ENCODE measurements at regions not wholly inside any gene's neighbourhood (a gene's known extent, or its start where the extent isn't known, plus 50 kb on each side); places are given as distances from the start of the nearest gene placed in this dataset.

DNA sequence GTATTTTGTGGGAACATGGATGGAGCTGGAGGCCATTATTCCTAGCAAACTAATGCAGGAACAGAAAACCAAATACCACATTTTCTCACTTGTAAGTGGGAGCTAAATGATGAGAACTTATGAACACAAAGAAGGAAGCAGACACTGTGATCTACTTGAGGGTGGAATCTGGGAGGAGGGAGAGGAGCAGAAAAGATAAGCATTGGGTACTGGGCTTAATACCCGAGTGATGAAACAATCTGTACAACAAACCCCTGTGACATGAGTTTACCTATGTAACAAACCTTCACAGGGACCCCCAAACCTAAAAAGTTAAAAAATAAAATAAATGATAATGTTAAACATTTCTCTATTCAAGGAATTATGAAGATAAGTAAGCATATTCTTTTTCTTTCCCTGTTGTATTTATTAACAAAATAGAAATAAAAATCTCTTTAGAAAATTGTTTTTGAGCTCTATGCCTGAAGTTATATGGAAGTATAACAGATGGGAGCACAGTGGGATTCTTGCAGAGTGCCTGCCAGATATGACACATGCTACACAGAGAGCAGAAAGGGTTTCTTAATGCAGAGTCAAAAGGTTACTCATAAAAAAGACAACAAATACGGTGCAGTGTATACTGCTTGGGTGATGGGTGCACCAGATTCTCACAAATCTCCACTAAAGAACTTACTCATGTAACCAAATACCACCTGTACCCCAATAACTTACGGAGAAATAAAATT, 52.0 kb upstream of the SYNE2 start:
- no peak overlapping the region for H3K4me3 ChIP-seq (ENCODE audit: low read length)
- DNase-seq (ENCODE audit: low read depth), result no peak
- TF ChIP-seq, protein P1, sequence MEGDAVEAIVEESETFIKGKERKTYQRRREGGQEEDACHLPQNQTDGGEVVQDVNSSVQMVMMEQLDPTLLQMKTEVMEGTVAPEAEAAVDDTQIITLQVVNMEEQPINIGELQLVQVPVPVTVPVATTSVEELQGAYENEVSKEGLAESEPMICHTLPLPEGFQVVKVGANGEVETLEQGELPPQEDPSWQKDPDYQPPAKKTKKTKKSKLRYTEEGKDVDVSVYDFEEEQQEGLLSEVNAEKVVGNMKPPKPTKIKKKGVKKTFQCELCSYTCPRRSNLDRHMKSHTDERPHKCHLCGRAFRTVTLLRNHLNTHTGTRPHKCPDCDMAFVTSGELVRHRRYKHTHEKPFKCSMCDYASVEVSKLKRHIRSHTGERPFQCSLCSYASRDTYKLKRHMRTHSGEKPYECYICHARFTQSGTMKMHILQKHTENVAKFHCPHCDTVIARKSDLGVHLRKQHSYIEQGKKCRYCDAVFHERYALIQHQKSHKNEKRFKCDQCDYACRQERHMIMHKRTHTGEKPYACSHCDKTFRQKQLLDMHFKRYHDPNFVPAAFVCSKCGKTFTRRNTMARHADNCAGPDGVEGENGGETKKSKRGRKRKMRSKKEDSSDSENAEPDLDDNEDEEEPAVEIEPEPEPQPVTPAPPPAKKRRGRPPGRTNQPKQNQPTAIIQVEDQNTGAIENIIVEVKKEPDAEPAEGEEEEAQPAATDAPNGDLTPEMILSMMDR (conservative IDR thresholded peaks at IDR 0.05; ENCODE audit: low read length), result no peak

Measured in AG10803 (cell line).